ENCODE measurements at regions not wholly inside any gene's neighbourhood (a gene's known extent, or its start where the extent isn't known, plus 50 kb on each side); places are given as distances from the start of the nearest gene placed in this dataset.
"Not testable (repeated sequence)": the region's sequence is repeated elsewhere in the genome, so short reads cannot be mapped to it uniquely, and the experiment has no call there.

DNA sequence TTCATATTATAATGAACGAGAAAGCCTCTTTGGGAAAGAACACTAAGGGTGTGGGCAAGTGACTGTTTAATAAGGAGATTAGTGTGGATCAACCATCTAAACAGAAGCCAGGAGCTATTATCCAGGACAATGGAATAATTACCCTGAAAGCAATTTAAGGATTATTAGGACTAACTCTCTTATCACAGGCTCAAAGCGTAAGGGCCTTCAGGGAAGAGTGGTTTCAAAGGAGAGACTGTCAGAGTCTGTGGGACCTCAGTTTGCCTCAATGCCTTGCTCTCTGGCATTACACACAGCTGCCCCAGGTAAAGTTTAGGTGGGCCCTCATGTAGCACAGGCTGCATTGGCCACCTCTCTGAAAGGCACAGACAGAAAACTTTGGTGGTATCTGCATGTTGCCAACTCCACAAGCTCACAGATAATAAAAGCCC is 717.2 kb upstream of the ADGRL3 start:
- Mint-ChIP-seq H3K27ac (no peak overlapping the region), H3K4me3 (no peak overlapping the region), H3K27me3 (no peaks in the 10 kb centered on the region), H3K9me3 (peaks cover 23% of the 10 kb centered on the region), H3K36me3 (ENCODE audit: low read depth) (no peaks in the 10 kb centered on the region), H3K4me1 (no peaks in the 10 kb centered on the region)
- no peak for ATAC-seq (replicated peaks)

DNA sequence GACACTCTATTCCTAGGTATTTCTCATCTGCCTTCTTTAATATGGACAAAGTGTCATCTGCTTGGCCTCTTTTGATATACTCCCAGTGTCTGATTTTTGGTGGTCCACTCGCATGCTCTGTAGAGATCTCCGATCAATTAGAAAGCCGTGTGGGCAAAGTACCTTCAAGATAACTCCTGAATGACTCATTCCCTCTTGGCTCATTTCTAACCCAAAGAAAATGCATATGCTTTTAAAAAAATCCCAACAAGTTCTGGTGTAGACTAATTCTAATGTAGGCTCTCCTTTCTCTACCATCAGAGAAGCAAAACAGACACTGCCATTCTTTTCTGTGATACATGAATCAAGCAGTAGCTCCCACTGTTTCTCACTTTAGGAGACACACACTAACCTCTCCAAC is 714.9 kb upstream of the ADGRL3 start:
- Mint-ChIP-seq H3K27ac (no peak overlapping the region), H3K4me1 (no peaks in the 10 kb centered on the region), H3K9me3 (peaks cover 21% of the 10 kb centered on the region), H3K36me3 (ENCODE audit: low read depth) (no peaks in the 10 kb centered on the region), H3K4me3 (no peak overlapping the region), H3K27me3 (no peaks in the 10 kb centered on the region)
- no peak for ATAC-seq (replicated peaks)

DNA sequence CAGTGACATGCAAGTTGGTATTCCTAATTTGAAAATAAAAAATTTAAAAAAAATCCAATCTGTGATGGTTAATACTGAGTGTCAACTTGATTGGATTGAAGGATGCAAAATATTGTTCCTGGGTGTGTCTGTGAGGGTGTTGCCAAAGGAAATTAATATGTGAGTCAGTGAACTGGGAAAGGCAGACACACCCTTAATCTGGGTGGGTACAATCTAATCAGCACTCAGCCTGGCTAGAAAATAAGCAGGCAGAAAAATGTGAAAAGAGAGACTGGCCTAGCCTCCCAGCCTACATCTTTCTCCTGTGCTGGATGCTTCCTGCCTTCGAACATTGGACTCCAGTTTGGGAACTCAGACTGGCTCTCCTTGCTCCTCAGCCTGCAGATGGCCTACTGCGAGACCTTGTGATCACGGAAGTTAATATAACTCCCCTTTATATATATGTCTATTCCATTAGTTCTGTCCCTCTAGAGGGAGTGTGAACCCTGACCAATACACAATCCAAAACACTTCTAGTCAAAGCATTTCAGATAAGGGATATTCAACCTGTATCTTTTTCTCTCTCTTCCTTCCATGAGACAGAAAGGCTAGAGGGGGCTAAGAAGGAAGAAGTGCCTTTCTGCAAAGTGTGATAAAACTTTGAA is 712.9 kb upstream of the ADGRL3 start:
- H3K4me1 Mint-ChIP-seq; H3K27ac Mint-ChIP-seq; H3K27me3 Mint-ChIP-seq; ATAC-seq (replicated peaks); H3K36me3 Mint-ChIP-seq (ENCODE audit: low read depth); H3K4me3 Mint-ChIP-seq: not testable (repeated sequence)
- H3K9me3 Mint-ChIP-seq, result peaks cover 15% of the 10 kb centered on the region

DNA sequence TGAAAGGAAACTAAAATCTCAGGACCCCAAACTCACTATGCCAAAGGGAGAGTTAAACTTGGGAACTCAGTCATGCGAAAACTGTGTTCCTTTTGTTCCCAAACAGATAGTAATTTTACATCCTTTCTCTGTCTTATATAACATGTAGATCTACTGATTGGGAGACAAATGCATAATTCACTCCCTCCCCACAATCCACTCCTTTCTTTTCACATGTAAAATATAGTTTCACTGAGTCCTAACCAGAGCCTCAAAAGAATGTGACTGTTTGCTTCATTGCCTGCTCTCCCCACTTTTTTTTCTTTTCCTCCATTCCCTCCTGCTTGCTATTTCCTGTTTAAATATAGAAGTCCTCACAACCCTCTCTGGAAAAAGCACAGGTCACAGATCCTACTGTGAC is 699.3 kb upstream of the ADGRL3 start:
- no peak overlapping the region for H3K4me3 Mint-ChIP-seq
- no peaks in the 10 kb centered on the region for H3K4me1 Mint-ChIP-seq
- ATAC-seq (replicated peaks), result no peak
- no peaks in the 10 kb centered on the region for H3K27me3 Mint-ChIP-seq
- peaks cover 20% of the 10 kb centered on the region for H3K9me3 Mint-ChIP-seq
- no peak overlapping the region for H3K27ac Mint-ChIP-seq
- H3K36me3 Mint-ChIP-seq (ENCODE audit: low read depth), result no peaks in the 10 kb centered on the region

DNA sequence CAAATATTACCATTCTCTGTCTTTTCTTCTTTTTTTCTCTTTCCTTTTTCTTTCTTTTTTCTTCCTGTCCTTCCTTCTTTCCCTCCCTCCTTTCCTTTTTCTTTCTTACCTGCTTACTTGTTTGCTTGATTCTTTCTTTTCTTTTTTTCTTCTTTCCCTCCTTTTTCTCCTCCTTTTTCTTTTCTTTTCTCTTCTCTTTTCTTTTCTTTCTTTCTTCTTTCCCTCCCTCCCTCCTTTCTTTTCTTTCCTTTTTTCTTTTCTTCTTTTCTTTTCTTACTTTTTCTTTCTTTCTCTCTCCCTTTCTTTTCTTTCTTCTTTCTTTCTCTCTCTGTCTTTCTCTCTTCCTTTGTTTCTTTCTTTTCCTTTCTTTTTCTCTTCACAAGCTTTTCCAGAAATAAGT is 697.4 kb upstream of the ADGRL3 start:
- Mint-ChIP-seq H3K9me3 (peaks cover 28% of the 10 kb centered on the region), H3K27me3 (no peaks in the 10 kb centered on the region), H3K36me3 (ENCODE audit: low read depth) (no peaks in the 10 kb centered on the region), H3K27ac (no peak overlapping the region), H3K4me3 (no peak overlapping the region), H3K4me1 (no peaks in the 10 kb centered on the region)
- no peak for ATAC-seq (replicated peaks)

DNA sequence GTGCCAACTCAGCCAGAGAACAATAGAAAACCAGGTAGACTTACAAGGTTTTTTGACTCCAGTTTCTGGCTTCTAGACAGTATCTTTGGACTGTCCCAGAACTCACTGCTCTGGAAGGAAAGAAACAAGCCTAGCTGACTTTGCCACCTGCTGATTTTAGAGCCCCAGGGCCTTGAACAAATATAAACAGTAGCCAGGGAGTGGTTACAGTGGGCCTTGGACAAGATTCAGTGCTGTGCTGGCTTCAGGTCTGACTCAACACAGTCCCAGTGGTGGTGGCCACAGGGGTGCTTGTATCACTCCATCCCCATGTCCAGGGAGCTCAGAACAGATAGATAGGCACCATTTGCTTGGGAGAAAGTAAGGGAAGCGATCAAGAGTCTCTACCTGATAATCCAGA is 694.1 kb upstream of the ADGRL3 start:
- Mint-ChIP-seq H3K36me3 (ENCODE audit: low read depth) (no peaks in the 10 kb centered on the region), H3K4me3 (no peak overlapping the region), H3K4me1 (no peaks in the 10 kb centered on the region), H3K27me3 (no peaks in the 10 kb centered on the region), H3K27ac (no peak overlapping the region), H3K9me3 (peaks cover 38% of the 10 kb centered on the region)
- ATAC-seq (replicated peaks), result no peak

DNA sequence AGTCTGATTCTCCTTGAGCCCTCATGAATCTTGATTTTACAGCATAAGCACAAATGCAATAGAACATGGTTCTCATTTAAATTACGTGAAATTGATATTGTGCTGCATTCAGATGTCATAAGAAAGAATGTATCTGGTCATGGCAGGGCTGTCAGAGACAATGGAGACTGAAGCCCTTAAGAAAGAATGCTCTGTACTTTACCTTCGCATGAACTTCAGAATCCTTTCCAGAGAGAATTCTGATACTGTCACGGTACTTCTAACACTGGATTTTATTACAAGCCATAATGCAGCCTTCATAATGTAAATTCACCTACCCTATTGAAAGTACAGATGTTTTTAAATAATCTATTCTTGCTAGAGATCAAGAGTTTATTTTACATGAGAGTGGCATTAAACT is 677.9 kb upstream of the ADGRL3 start:
- H3K36me3 Mint-ChIP-seq (ENCODE audit: low read depth), result no peaks in the 10 kb centered on the region
- no peaks in the 10 kb centered on the region for H3K27me3 Mint-ChIP-seq
- no peaks in the 10 kb centered on the region for H3K4me1 Mint-ChIP-seq
- peaks cover 10% of the 10 kb centered on the region for H3K9me3 Mint-ChIP-seq
- no peak for ATAC-seq (replicated peaks)
- no peak overlapping the region for H3K27ac Mint-ChIP-seq
- H3K4me3 Mint-ChIP-seq, result no peak overlapping the region

DNA sequence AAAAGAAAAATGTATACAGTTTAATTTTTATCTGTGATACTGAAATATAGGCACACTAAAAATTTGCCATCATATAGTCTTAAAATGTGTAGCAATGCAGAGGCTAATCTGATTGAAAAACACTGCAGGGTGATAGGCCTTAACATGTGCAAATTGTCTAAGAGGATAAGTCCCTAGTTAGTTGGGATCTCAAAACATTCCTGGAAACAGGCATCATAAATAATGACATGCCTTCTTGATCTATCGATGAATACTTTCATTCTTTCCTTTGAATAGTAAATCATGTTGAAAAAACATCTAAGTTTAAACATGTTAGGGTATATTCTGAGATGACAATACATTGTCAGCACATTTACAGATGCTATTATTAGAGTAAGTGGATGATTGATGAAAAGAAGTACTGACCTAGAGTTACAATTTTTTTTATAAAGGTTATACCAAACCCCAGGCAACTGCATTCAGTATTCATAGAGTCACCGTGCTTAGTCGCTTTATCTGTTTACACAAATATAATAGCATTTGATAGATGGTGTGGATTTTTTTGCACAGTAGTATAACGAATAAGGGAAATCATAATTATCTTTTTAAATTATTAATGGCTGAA is 668.2 kb upstream of the ADGRL3 start:
- no peak overlapping the region for H3K27ac Mint-ChIP-seq
- H3K36me3 Mint-ChIP-seq (ENCODE audit: low read depth), result no peaks in the 10 kb centered on the region
- H3K27me3 Mint-ChIP-seq, result no peaks in the 10 kb centered on the region
- no peaks in the 10 kb centered on the region for H3K4me1 Mint-ChIP-seq
- ATAC-seq (replicated peaks), result no peak
- H3K9me3 Mint-ChIP-seq, result peaks cover 11% of the 10 kb centered on the region
- no peak overlapping the region for H3K4me3 Mint-ChIP-seq

DNA sequence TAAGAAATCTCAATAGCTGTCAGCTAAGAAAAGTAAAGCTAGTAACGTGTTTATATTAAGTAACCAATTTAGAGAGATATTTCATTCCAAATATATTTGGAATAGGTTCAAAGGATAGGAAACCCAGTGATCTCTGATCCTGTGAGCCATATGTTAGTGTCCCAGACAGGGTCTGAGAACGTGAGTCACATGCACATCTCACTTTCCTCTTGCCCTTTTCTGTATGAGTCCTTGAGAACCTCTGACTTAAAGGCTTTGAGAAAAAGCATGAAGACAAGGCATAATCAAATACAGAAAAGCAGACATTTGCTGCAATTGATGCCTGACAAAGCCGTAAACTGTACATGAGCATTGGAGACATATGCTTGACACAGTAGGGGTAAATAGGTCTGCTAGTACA is 655.1 kb upstream of the ADGRL3 start:
- Mint-ChIP-seq H3K4me1 (no peaks in the 10 kb centered on the region), H3K36me3 (ENCODE audit: low read depth) (no peaks in the 10 kb centered on the region), H3K27me3 (no peaks in the 10 kb centered on the region), H3K4me3 (no peak overlapping the region), H3K27ac (no peak overlapping the region), H3K9me3 (peaks cover 29% of the 10 kb centered on the region)
- no peak for ATAC-seq (replicated peaks)

DNA sequence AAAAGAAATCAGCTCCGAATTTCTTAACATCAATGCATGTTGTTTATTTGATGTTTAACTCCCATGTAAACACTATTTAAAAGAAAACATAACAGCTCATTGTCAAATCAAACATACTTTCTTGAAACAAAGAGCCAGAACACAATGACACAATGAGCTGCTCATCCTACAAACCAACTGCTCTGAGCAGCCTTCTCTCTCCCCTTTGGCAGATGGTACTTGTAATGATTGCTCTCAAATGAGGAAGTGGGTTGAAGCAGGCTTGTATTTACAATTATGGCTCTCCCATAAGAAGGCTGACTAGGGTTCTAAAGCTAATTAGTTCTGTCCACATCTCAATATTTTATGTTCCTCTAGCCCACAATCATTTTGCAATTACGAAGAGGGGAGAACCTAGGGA is 637.8 kb upstream of the ADGRL3 start:
- no peaks in the 10 kb centered on the region for H3K4me1 Mint-ChIP-seq
- no peaks in the 10 kb centered on the region for H3K36me3 Mint-ChIP-seq (ENCODE audit: low read depth)
- ATAC-seq (replicated peaks), result no peak
- no peak overlapping the region for H3K4me3 Mint-ChIP-seq
- peaks cover 25% of the 10 kb centered on the region for H3K9me3 Mint-ChIP-seq
- H3K27me3 Mint-ChIP-seq, result no peaks in the 10 kb centered on the region
- H3K27ac Mint-ChIP-seq, result no peak overlapping the region

DNA sequence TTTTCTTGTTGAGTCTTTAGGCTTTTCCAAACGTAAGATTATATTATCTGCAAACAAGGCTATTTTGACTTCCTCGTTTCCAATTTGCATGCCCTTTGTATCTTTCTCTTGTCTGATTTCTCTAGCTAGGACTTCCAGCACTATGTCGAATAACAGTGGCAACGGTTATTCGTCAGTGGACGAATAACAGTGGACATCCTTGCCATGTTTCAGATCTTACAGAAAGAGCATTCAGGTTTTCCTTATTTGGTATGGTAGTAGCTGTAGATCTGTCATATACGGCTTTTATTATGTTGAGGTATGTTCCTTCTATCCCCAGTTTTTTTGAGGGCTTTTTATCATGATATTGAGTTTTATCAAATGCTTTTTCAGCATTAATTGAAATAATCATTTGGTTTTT is 634.6 kb upstream of the ADGRL3 start:
- H3K4me1 Mint-ChIP-seq, result no peaks in the 10 kb centered on the region
- no peak for ATAC-seq (replicated peaks)
- H3K27me3 Mint-ChIP-seq, result no peaks in the 10 kb centered on the region
- H3K4me3 Mint-ChIP-seq, result no peak overlapping the region
- H3K36me3 Mint-ChIP-seq (ENCODE audit: low read depth), result no peaks in the 10 kb centered on the region
- no peak overlapping the region for H3K27ac Mint-ChIP-seq
- H3K9me3 Mint-ChIP-seq, result peaks cover 33% of the 10 kb centered on the region

DNA sequence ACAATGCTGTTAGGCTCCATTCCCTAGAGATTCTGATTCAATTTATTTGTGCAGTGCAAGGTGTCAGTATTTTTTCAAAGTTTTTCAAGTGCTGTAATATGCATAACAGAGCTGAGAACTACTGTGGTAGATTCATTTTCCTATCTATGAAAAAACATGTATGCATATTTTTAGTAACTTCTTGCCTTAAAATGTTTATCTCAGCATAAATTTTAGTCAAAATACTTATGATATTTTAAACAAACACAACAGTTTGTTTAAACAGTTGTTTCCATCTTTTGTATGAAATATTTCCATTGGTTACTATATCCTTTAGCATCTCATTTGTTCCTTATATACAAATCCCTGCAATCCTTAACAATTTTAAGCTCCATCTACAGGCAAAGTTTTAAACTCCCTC is 624.8 kb upstream of the ADGRL3 start:
- Mint-ChIP-seq H3K4me1 (no peaks in the 10 kb centered on the region), H3K27me3 (no peaks in the 10 kb centered on the region), H3K4me3 (no peak overlapping the region), H3K9me3 (peaks cover 20% of the 10 kb centered on the region), H3K27ac (no peak overlapping the region), H3K36me3 (ENCODE audit: low read depth) (no peaks in the 10 kb centered on the region)
- ATAC-seq (replicated peaks), result no peak

DNA sequence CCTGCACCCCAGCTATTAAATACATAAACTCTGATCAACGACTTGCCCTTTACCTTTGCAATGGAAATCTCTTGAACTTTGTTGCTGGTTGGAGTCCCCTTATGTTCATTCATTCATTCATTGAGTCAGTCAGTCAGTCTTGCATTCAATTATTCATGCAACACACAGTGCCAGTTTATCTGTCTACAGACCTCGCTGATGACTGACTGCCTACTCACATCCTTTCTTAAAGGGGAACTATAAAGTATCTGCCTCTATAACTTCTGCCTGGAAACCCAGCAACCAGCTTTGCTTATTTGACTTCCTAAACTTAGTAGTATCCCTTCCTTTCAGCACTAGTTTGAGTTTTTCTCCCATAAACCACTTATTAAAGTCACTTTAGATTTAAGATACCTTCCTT is 620.8 kb upstream of the ADGRL3 start:
- H3K4me1 Mint-ChIP-seq, result no peaks in the 10 kb centered on the region
- no peaks in the 10 kb centered on the region for H3K27me3 Mint-ChIP-seq
- H3K9me3 Mint-ChIP-seq, result peaks cover 17% of the 10 kb centered on the region
- no peak for ATAC-seq (replicated peaks)
- H3K27ac Mint-ChIP-seq, result no peak overlapping the region
- H3K36me3 Mint-ChIP-seq (ENCODE audit: low read depth), result no peaks in the 10 kb centered on the region
- no peak overlapping the region for H3K4me3 Mint-ChIP-seq

DNA sequence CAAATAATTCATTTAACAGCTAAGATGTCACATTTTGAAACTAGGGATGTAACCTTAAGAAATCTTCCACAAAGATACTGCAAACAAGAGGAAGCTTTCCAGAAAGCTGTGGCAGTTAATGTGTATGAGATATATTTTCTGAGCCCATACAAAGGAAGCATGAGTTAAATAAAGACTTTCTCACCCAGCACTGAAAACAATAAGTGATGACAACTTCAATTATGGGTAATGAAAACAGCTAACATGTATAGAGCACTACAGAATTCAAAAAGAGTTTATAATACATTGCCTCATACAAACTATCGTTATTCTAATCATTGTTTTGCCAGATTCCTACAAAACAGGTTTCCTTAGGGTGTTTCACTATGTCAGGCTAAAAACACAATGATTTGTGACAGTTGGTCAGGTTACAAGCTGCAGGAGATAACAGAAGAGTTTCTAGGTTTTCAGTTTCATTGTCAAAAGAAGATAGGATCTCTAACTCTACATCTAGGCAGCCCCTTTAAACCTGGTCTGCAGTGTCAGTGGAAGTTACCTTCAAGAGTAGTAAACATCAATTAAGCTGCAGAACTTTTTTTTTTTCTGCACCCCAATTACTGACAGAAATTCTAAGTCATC is 618.1 kb upstream of the ADGRL3 start:
- H3K4me3 Mint-ChIP-seq, result no peak overlapping the region
- no peaks in the 10 kb centered on the region for H3K27me3 Mint-ChIP-seq
- ATAC-seq (replicated peaks), result no peak
- H3K36me3 Mint-ChIP-seq (ENCODE audit: low read depth), result no peaks in the 10 kb centered on the region
- H3K9me3 Mint-ChIP-seq, result peaks cover 10% of the 10 kb centered on the region
- H3K4me1 Mint-ChIP-seq, result no peaks in the 10 kb centered on the region
- no peak overlapping the region for H3K27ac Mint-ChIP-seq

DNA sequence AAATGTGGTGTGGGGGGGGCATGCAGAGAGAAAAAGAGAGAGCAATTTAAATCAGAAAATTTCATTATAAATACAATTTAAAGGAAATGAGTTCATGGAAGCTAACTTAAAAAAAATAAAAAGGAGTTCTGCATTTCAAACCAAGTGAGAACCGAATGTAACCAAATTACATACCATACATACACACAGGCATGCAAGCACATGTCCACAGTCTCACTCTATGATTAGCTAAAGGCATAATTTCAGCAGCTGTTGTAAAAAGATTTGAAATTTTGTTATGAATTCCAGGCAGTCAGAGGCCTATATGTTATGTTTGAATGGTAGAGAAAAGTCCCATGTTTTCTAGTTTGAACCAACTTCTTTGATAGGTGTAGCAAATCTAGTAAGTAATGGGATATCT is 611.6 kb upstream of the ADGRL3 start:
- no peaks in the 10 kb centered on the region for H3K4me1 Mint-ChIP-seq
- no peaks in the 10 kb centered on the region for H3K36me3 Mint-ChIP-seq (ENCODE audit: low read depth)
- peaks cover 12% of the 10 kb centered on the region for H3K9me3 Mint-ChIP-seq
- no peak for ATAC-seq (replicated peaks)
- no peaks in the 10 kb centered on the region for H3K27me3 Mint-ChIP-seq
- H3K4me3 Mint-ChIP-seq, result no peak overlapping the region
- no peak overlapping the region for H3K27ac Mint-ChIP-seq
